T follicular helper cell (primary cell): ENCODE measurements at regions not wholly inside any gene's neighbourhood (a gene's known extent, or its start where the extent isn't known, plus 50 kb on each side); places are given as distances from the start of the nearest gene placed in this dataset.
"Not testable (repeated sequence)": the region's sequence is repeated elsewhere in the genome, so short reads cannot be mapped to it uniquely, and the experiment has no call there.

ENCODE experiments used
- DNase-seq: peaks from one replicate; pipeline ENCODE4 v3.0.0-alpha.2; 2020; ENCODE audit warnings: low read depth

DNA sequence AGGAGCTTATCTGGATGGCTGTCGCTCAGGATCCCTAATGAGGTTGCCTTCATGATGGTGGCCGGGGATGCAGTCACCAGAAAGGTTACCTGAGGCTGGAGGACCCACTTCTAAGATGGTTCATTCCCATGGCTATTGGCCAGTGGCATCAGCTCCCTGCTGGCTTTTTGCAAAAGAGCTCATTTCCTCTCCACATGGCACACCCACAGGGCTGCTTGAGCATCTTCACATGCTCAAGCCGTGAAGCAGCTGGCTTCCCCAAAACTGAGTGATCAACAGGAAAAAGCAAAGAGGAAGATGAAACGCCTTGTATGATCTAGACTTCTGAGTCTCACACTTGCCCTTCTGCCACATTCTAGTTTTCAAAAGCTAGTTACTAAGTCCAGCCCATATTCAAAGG is 124.6 kb upstream of the CXADR start:
- no peak for DNase-seq

DNA sequence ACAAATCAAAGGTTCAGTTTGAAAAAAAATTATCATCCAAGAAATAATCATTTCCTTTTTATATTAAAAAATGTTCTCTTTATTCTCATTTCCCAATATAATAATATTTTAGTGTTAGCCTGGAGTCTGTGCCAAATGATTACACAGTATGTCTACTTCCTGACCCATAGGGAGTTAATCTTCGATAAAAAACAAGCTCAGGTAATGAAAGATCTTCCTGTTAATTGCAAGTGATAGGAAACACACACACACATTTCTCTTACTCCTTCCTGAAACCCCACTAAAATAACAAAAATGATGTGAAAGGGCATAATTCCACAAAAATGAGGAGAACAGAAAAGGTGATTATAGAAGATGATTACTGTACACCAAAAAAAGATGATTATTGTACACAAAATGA is 123.5 kb upstream of the CXADR start:
- DNase-seq: no peak

DNA sequence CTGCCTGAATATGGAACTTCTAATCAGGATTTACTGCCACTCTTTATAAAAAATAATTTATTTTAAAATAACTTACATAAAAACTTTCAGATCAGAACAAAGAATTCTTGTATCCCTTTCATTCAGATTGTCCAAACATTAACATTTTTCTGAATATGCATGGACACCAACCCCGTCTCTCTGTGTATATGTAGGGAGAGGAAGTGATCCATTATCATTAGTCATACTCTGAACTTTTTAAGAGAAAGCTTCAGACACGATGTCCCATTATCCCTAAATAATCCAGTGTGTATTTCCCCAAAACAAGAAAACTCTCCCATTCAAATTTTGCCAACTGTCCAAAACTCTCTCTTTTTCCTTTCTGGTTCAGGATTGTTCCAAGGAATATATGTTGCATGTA is 122.3 kb upstream of the CXADR start:
- no peak for DNase-seq

GRCh38 chr21:17391811-17392340 is 121.0 kb upstream of the CXADR start:
- no peak for DNase-seq

- DNase-seq: no peak
Observed at GRCh38 chr21:17393413-17393812, 119.4 kb upstream of the CXADR start.

GRCh38 chr21:17396948-17397347 is 115.9 kb upstream of the CXADR start:
- no peak for DNase-seq

DNA sequence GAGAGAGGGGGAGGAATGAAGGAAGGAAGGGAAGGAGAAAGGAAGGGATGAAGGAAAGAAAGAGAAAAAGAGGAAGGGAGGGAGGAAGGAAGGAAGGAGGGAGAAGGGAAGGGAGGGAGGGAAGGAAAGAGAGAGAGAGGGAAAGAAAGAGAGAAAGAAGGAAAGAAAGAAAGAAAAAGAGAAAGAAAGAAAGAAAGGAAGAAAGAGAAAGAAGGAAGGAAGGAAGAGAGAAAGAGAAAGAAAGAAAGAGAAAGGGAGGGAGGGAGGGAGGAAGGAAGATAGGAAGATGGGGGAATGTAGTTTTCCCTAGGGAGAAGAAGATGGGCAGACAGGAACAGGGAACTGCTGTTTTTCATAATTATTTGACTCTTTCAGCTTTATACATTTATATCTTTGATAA is 115.1 kb upstream of the CXADR start:
- no peak for DNase-seq

- DNase-seq: not testable (repeated sequence)
Observed at GRCh38 chr21:17398954-17399353, 113.9 kb upstream of the CXADR start.

DNA sequence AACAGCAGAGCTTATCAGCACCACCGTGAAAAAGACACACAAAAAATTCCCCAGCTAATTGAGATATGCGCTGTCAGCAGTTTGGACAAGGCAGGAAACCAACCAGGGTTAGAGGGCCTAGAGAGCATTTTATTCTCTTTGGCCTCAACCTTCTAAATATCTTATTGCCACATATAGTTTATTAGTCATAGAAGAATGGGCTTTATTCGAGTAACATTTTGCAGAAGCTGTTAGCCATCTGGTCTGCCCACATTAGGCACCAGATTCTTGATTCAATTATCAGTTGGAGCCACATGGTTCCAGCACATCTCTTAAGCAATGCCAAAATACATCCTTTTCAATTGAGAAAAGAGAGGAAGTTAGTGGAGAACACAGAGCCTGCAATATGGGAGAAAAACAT is 109.9 kb upstream of the CXADR start:
- no peak for DNase-seq

DNA sequence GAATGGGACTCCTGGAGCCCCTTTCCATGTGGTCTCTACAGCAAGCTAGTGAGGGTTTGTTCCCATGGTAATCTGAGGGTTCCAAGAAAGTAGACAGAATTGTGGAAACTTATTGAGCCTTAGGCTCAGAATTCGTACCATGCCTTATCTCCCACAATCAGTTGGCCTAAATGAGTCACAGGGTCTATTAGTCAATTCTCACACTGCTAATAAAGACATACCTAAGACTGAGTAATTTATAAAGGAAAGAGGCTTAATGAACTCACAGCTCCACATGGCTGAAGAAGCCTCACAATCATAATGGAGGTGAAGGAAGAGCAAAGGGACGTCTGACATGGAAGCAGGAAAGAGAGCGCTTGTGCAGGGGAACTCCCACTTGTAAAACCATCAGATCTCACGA is 106.6 kb upstream of the CXADR start:
- DNase-seq: no peak

DNA sequence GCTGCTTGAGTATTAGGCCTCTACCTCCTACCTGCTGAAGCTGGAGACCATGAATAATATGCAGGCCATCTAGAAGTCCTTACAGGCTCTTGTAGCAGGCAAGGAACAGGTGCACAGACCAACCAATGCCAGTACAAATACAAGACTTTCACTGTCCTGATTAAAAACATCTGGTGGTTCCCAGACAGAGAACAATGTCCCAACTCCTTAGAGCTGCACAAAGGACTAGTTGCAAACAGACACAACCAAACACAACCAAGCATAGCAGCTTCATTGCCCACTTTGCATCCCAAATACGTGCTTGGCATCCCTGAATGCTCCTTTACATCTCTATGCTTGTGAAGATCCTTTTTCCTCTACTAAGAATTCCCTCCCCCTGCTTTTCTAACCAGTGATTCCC is 98.1 kb upstream of the CXADR start:
- DNase-seq: no peak

DNA sequence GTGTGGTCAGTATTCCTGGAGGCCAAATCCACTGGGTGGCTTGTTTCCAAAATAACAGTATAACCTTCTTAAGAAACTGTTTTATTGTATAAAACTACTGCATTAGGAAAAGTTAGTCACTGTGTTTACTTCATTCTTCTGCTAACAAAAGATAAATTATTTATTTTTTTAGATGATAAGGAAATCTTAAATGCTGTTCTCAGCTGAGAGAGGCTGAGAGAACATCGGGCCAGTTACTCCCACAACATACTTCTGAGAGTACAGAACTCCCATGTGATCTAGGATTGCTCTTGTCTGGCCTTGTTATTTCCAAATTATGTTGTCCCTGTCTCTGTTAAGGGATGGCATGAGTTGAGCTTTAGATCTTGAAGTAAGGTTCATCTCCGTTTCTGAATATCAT is 96.7 kb upstream of the CXADR start:
- DNase-seq: no peak

- DNase-seq: no peak
Observed at GRCh38 chr21:17422931-17423330, 89.9 kb upstream of the CXADR start.

- DNase-seq: no peak
Observed at GRCh38 chr21:17427157-17427556, 85.7 kb upstream of the CXADR start.

DNA sequence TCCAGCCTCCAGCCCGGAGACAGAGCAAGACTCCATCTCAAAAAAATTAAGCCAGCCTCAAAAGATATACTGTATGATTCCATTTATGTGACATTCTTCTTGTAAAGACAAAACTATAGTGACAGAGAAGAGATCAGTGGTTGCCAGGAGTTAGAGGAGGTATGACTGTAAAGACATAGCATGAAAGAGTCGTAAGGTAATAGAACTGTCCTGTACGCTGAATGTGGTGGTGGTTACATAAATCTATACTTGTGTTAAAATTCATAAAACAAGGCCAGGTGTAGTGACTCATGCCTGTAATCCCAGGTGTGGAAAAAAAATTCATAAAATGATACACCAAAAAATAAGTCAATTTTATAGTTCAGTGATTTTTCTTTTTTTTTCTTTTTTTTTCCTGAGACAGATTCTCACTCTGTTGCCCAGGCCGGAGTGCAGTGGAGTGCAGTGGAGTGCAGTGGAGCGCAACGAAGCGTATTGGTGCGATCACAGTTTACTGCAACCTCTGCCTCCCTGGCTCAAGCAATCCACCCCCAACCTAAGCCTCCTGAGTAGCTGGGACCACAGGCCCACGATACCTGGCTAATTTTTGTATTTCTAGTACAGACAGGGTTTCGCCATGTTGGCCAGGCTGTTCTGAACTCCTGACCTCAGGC is 84.9 kb upstream of the CXADR start:
- DNase-seq: no peak

- no peak for DNase-seq
Observed at GRCh38 chr21:17428484-17428869, 84.4 kb upstream of the CXADR start.

GRCh38 chr21:17428980-17429379 is 83.9 kb upstream of the CXADR start:
- no peak for DNase-seq

DNA sequence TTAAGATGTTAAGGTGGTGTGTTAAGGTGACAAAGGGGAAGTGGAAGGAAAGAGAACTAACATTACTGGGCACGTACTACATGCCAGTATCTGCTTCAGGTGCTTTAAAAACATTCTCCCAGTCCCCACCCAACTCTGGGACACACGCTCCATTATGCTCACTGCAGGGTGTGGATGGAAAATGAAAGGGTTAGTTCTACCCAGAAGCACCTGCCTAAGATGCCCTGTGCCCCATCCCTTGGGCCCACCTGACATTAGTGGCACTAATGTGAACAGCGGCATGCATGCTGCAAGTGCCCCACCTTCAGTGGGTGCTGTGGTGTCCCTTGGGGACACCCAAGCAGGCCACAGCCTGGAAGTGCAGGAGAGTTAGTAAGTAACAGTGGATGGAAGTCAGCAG is 82.9 kb upstream of the CXADR start:
- DNase-seq: no peak

- no peak for DNase-seq
Observed at GRCh38 chr21:17432732-17433057, 80.1 kb upstream of the CXADR start.

GRCh38 chr21:17433730-17434129 is 79.1 kb upstream of the CXADR start:
- DNase-seq: no peak

DNA sequence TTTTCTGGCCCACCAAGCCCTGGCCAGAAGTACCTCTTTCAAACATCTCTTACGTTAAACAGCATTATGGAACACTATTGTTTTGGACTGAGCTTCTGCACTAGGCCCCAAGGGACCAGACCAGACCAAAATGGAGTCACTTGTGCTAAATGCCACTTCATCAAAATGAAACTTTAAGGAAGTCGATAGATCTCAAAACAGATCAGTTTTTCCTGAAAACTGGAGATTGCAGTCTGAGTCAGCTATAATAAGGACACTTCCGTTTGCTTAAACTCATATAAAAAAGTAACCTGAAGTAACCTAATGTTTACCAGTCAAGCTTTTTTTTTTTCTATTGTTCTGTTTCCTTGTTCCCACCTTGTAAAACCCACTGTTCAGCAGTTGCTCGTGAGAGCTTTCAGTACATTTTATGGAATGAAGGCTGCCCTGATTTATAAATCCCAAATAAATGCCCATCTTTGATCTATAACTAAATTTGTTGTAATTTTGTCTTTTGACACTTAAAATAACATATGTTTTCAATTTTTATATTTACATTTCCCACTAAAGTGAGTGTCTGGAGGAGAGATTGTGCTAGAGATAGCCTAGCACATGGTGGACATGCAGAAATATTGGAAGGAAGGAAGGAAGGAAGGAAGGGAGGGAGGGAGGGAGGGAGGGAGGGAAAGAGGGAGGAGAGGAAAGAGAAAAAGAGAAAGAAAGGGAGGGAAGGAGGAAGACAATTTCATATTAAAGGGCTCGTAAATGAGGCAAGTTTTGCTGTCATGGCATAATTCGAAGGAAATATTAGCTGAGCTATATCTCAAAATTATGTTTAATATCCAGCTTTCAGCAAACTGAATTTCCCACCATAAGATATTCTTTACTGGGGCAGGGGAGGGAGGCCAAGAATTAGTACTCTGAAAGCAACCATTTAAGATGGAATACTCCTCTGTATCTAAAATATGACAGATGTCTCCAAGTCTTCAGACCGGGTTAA is 77.0 kb upstream of the CXADR start:
- DNase-seq: no peak

DNA sequence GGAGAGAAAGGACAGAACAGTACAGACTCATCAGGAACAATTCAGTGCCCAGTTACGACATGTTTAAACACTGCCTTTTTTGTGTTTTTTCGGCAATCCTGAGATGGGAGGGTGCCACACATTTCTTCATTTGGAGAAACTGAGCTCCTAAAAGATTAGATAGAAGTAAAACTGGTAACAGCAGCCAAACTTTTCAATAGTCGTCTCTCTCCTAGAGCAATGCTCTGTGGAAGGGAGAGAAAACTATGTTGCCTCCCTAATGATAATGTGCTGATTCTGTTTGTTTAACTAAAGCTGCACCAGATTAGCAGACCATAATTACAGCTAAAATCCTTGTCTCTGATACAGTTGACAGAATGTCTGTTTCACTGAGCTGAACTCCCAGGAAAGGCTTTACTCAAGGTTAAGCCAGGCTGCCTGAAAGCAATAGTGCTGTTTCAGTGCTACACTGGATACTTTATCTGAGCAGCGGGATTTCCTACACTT is 76.2 kb upstream of the CXADR start:
- DNase-seq: no peak

GRCh38 chr21:17438635-17439034 is 74.2 kb upstream of the CXADR start:
- DNase-seq: no peak
